ENCODE measurements at regions not wholly inside any gene's neighbourhood (a gene's known extent, or its start where the extent isn't known, plus 50 kb on each side); places are given as distances from the start of the nearest gene placed in this dataset.

- no peak overlapping the region for H3K4me3 Mint-ChIP-seq
- peaks cover 0 to 25% (median 11%) of the 10 kb centered on the region in 6 donors for H3K9me3 Mint-ChIP-seq
- no peak for DNase-seq
- no peak overlapping the region for H3K27ac Mint-ChIP-seq
- H3K4me1 Mint-ChIP-seq = no peaks in the 10 kb centered on the region
- H3K27me3 Mint-ChIP-seq (ENCODE audit: low read depth in 3 of 3) = peaks cover 0 to 2% (median 0%) of the 10 kb centered on the region in 3 donors
- H3K36me3 Mint-ChIP-seq = no peaks in the 10 kb centered on the region
These were observed 307.8 kb downstream of the GPR37 start for GRCh38 chr7:124457841-124458240.

- H3K9me3 Mint-ChIP-seq = peaks cover 0 to 25% (median 9%) of the 10 kb centered on the region in 6 donors
- H3K4me1 Mint-ChIP-seq = no peaks in the 10 kb centered on the region
- H3K27me3 Mint-ChIP-seq (ENCODE audit: low read depth in 3 of 3) = no peaks in the 10 kb centered on the region
- no peak for DNase-seq
- H3K4me3 Mint-ChIP-seq = no peak overlapping the region
- H3K36me3 Mint-ChIP-seq = no peaks in the 10 kb centered on the region
- no peak overlapping the region for H3K27ac Mint-ChIP-seq
These were observed 309.3 kb downstream of the GPR37 start for GRCh38 chr7:124456286-124456685.

DNA sequence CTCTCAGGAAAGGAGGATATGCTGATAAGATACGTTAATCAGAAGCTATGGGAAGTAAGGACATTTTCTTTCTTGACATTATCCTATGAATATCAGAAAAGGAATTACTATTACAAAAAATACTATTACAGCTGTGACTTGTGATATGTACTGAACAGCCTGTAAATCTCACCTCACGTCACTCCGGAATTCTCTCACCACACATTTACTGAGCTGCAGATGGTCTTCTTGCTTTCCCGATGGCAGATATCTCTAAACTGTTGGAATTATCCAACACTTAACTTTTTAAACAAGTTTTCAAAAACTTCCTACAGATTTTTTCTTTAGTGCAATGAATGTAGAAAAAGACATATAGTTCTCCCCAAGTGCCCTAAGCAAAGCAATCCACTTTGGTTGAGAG lies 313.4 kb downstream of the GPR37 start:
- Mint-ChIP-seq H3K9me3 (peaks cover 2 to 20% (median 11%) of the 10 kb centered on the region in 6 donors), H3K4me1 (no peaks in the 10 kb centered on the region), H3K36me3 (no peaks in the 10 kb centered on the region)

DNA sequence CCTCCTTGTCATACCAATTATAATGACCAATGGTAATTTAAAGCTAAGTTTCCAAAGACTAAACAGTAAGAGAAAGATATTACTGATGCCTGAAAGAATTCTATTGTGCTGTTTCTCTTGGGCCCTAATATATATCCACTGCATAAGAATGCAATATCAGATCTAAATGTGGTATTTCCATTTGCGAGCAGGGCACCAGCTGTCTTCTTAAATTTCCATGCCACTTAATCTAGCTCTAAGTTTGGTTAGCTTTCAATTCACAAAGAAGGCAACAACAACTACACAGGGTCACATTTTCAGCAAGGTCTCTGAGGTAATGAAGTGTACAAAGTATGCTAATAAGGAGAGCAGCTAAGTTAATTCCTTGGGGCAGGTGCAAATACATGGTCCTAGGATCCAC lies 315.7 kb downstream of the GPR37 start:
- Mint-ChIP-seq H3K9me3 (peaks cover under 1 to 12% (median 6%) of the 10 kb centered on the region in 6 donors), H3K4me3 (no peak overlapping the region)

More for the DNA sequence above, 313.4 kb downstream of the GPR37 start:
- Mint-ChIP-seq H3K27ac (no peak overlapping the region), H3K4me3 (no peak overlapping the region), H3K27me3 (ENCODE audit: low read depth in 3 of 3) (no peaks in the 10 kb centered on the region)
- DNase-seq = no peak

GRCh38 chr7:124444696-124445480 lies 320.7 kb downstream of the GPR37 start:
- DNase-seq = no peak
- H3K36me3 Mint-ChIP-seq = no peaks in the 10 kb centered on the region
- no peak overlapping the region for H3K4me3 Mint-ChIP-seq
- H3K27me3 Mint-ChIP-seq (ENCODE audit: low read depth in 3 of 3) = no peaks in the 10 kb centered on the region
- no peaks in the 10 kb centered on the region for H3K4me1 Mint-ChIP-seq
- H3K27ac Mint-ChIP-seq = no peak overlapping the region
- H3K9me3 Mint-ChIP-seq = peaks cover 0 to 8% (median 4%) of the 10 kb centered on the region in 6 donors

More for the DNA sequence above, 315.7 kb downstream of the GPR37 start:
- Mint-ChIP-seq H3K27me3 (ENCODE audit: low read depth in 3 of 3) (no peaks in the 10 kb centered on the region), H3K36me3 (no peaks in the 10 kb centered on the region), H3K27ac (no peak overlapping the region), H3K4me1 (no peaks in the 10 kb centered on the region)
- DNase-seq = no peak

- no peaks in the 10 kb centered on the region for H3K4me1 Mint-ChIP-seq
- H3K27ac Mint-ChIP-seq = no peak overlapping the region
- H3K36me3 Mint-ChIP-seq = no peaks in the 10 kb centered on the region
- H3K4me3 Mint-ChIP-seq = no peak overlapping the region
- H3K27me3 Mint-ChIP-seq (ENCODE audit: low read depth in 3 of 3) = no peaks in the 10 kb centered on the region
- H3K9me3 Mint-ChIP-seq = peaks cover 0 to 8% (median 5%) of the 10 kb centered on the region in 6 donors
- DNase-seq = no peak
These were observed 321.8 kb downstream of the GPR37 start for GRCh38 chr7:124443762-124444161.

DNA sequence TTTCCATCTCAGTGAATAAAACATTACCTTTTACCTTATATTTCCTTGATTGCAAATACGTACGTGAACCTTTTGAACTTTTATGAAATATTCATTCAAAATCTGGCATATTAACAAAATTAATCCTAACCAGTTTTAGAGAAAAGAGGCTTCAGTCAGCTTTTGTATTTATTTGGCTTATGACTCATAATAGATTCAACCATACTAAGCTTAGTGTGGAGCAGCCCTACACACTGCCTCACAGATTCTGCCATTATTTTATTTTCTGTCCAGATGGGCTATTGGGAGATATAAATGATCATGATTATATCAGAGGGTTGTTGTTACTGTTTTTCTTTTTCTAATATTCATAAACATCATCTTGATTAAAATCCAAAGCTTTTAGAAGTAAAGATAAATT lies 325.5 kb downstream of the GPR37 start:
- Mint-ChIP-seq H3K27me3 (ENCODE audit: low read depth in 3 of 3) (no peaks in the 10 kb centered on the region), H3K4me1 (no peaks in the 10 kb centered on the region), H3K36me3 (no peaks in the 10 kb centered on the region), H3K9me3 (peaks cover 0 to 15% (median 5%) of the 10 kb centered on the region in 6 donors), H3K4me3 (no peak overlapping the region), H3K27ac (no peak overlapping the region)
- no peak for DNase-seq

GRCh38 chr7:124432009-124432578 lies 333.5 kb downstream of the GPR37 start:
- no peaks in the 10 kb centered on the region for H3K4me1 Mint-ChIP-seq

DNA sequence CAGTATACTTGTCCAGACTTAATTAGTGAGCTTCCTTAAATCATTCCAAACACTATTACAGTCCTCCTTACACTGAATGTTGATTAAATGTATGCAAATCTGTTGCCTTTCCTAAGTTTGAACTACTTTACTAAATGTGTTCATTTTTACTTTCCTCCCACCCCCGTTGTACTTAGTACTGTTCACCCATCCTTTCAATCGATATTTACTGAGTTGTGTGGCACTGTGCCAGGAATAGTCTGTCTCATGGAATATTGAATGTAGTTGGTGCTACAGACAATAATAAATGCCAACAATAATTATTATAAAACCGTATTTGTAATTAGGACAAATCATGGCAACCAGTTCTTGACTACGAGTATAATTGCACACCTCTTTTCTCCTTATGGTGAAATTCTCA lies 335.7 kb downstream of the GPR37 start:
- Mint-ChIP-seq H3K36me3 (no peaks in the 10 kb centered on the region), H3K4me3 (no peak overlapping the region), H3K27me3 (ENCODE audit: low read depth in 3 of 3) (peaks cover 0 to 2% (median 0%) of the 10 kb centered on the region in 3 donors), H3K27ac (no peak overlapping the region), H3K9me3 (peaks cover 2 to 13% (median 8%) of the 10 kb centered on the region in 6 donors), H3K4me1 (no peaks in the 10 kb centered on the region)
- DNase-seq = no peak

More at GRCh38 chr7:124432009-124432578, 333.5 kb downstream of the GPR37 start:
- Mint-ChIP-seq H3K27me3 (ENCODE audit: low read depth in 3 of 3) (no peaks in the 10 kb centered on the region), H3K4me3 (no peak overlapping the region), H3K36me3 (no peaks in the 10 kb centered on the region), H3K27ac (no peak overlapping the region), H3K9me3 (peaks cover 2 to 14% (median 8%) of the 10 kb centered on the region in 6 donors)
- no peak for DNase-seq

GRCh38 chr7:124428781-124429180 lies 336.8 kb downstream of the GPR37 start:
- Mint-ChIP-seq H3K9me3 (peaks cover under 1 to 7% (median 3%) of the 10 kb centered on the region in 6 donors), H3K4me3 (no peak overlapping the region)

GRCh38 chr7:124426621-124427020 lies 339.0 kb downstream of the GPR37 start:
- H3K4me1 Mint-ChIP-seq = no peaks in the 10 kb centered on the region
- H3K9me3 Mint-ChIP-seq = peaks cover 0 to 10% (median 5%) of the 10 kb centered on the region in 6 donors
- no peaks in the 10 kb centered on the region for H3K36me3 Mint-ChIP-seq
- no peak overlapping the region for H3K4me3 Mint-ChIP-seq
- no peak overlapping the region for H3K27ac Mint-ChIP-seq
- DNase-seq = no peak
- H3K27me3 Mint-ChIP-seq (ENCODE audit: low read depth in 3 of 3) = peaks cover 0 to 2% (median 0%) of the 10 kb centered on the region in 3 donors

More at GRCh38 chr7:124428781-124429180, 336.8 kb downstream of the GPR37 start:
- Mint-ChIP-seq H3K27me3 (ENCODE audit: low read depth in 3 of 3) (peaks cover 0 to 2% (median 0%) of the 10 kb centered on the region in 3 donors), H3K27ac (no peak overlapping the region), H3K36me3 (no peaks in the 10 kb centered on the region), H3K4me1 (no peaks in the 10 kb centered on the region)
- DNase-seq = no peak

DNA sequence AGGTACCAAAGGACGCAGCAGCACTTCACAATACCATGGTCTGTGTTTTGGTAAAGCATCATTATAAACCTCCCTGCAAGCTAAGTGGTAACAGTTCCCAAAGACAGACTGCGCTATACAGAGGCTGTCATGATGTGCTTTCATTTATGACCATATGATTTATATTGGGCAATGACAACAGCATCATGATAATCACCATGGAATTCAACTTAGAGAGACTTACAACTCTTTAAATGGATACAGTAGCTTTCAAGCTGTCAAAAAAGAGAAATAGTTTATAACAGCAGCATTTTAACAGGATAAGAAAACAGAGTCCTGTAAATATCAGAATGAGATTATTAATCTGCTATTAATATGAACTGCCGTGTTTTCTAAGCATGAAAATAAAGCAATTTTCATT lies 341.7 kb downstream of the GPR37 start:
- H3K4me3 Mint-ChIP-seq = no peak overlapping the region
- no peaks in the 10 kb centered on the region for H3K4me1 Mint-ChIP-seq
- no peak overlapping the region for H3K27ac Mint-ChIP-seq
- H3K27me3 Mint-ChIP-seq (ENCODE audit: low read depth in 3 of 3) = peaks cover 0 to 2% (median 0%) of the 10 kb centered on the region in 3 donors
- H3K9me3 Mint-ChIP-seq = peaks cover 0 to 10% (median 6%) of the 10 kb centered on the region in 6 donors
- DNase-seq = no peak
- H3K36me3 Mint-ChIP-seq = no peaks in the 10 kb centered on the region

DNA sequence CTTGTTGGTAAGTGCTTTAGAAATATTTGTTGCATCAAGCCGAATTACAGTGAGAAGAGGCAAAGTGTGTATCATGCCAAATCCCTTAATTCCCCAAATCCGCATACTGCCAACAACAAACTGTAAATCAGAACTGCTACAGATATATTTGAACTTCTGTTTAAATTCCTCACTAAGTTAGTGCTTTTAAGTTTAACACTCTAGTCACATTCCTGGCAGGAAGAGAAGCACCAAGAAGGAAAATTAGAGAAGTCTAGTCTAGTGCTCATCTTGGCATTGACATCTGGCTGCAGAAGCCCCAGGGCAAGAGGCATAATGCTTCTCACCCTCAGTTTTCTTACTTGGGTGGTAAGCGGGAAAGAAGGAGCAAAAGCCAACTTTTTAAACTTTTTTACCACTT lies 343.5 kb downstream of the GPR37 start:
- Mint-ChIP-seq H3K9me3 (peaks cover 2 to 15% (median 5%) of the 10 kb centered on the region in 6 donors), H3K4me3 (no peak overlapping the region), H3K27me3 (ENCODE audit: low read depth in 3 of 3) (peaks cover 0 to 2% (median 0%) of the 10 kb centered on the region in 3 donors), H3K36me3 (no peaks in the 10 kb centered on the region), H3K27ac (no peak overlapping the region), H3K4me1 (no peaks in the 10 kb centered on the region)
- no peak for DNase-seq

- Mint-ChIP-seq H3K27me3 (ENCODE audit: low read depth in 3 of 3) (no peaks in the 10 kb centered on the region), H3K9me3 (peaks cover 2 to 18% (median 5%) of the 10 kb centered on the region in 6 donors), H3K4me3 (no peak overlapping the region), H3K36me3 (no peaks in the 10 kb centered on the region), H3K4me1 (no peaks in the 10 kb centered on the region), H3K27ac (no peak overlapping the region)
- DNase-seq = no peak
These were observed 345.2 kb downstream of the GPR37 start for GRCh38 chr7:124420367-124420766.
